Activated CD8-positive, alpha-beta memory T cell treated with anti-CD3 and anti-CD28 coated beads for 36 hours (primary cell): ENCODE measurements at regions not wholly inside any gene's neighbourhood (a gene's known extent, or its start where the extent isn't known, plus 50 kb on each side); places are given as distances from the start of the nearest gene placed in this dataset.

Source experiments
- CTCF ChIA-PET: fragments of 350-600 bp; sonication (Branson Sonifier 250); formaldehyde crosslinking; loops from one replicate; lab custom pipeline; 2021; ENCODE audit warnings: antibody characterized with exemption; lab: Charles Lee
- POLR2A ChIA-PET: fragments of 350-600 bp; sonication (Branson Sonifier 250); formaldehyde crosslinking; loops from one replicate; lab custom pipeline; 2021; ENCODE audit warnings: antibody characterized with exemption; lab: Charles Lee

- CTCF ChIA-PET = no interaction called here
- POLR2A ChIA-PET = no interaction called here
Observed at GRCh38 chr5:168023191-168023590, 268.3 kb upstream of the WWC1 start.

GRCh38 chr5:168024306-168024705, 267.1 kb upstream of the WWC1 start:
- ChIA-PET CTCF (no interaction called here), POLR2A (no interaction called here)

GRCh38 chr5:168027007-168027406, 264.4 kb upstream of the WWC1 start:
- POLR2A ChIA-PET = no interaction called here

GRCh38 chr5:168030912-168031311, 260.5 kb upstream of the WWC1 start:
- ChIA-PET CTCF (no interaction called here), POLR2A (no interaction called here)

More at GRCh38 chr5:168027007-168027406, 264.4 kb upstream of the WWC1 start:
- CTCF ChIA-PET = no interaction called here

GRCh38 chr5:168031614-168032013, 259.8 kb upstream of the WWC1 start:
- CTCF ChIA-PET = no interaction called here
- POLR2A ChIA-PET = no interaction called here

GRCh38 chr5:168039039-168039438, 252.4 kb upstream of the WWC1 start:
- CTCF ChIA-PET = no interaction called here
- POLR2A ChIA-PET = no interaction called here

GRCh38 chr5:168039566-168040248, 251.7 kb upstream of the WWC1 start:
- ChIA-PET CTCF (interaction anchor here (0.5 kb wide), 1 partner anchor 180 kb away, joined by 3 read pairs; no protein-coding TSS in a partner anchor), POLR2A (no interaction called here)

GRCh38 chr5:168041583-168041982, 249.9 kb upstream of the WWC1 start:
- ChIA-PET CTCF (no interaction called here), POLR2A (no interaction called here)

- CTCF ChIA-PET = no interaction called here
- POLR2A ChIA-PET = no interaction called here
Observed at GRCh38 chr5:168042284-168043068, 249.0 kb upstream of the WWC1 start.

- ChIA-PET CTCF (no interaction called here), POLR2A (no interaction called here)
Observed at GRCh38 chr5:168046163-168046562, 245.3 kb upstream of the WWC1 start.

- ChIA-PET CTCF (no interaction called here), POLR2A (no interaction called here)
Observed at GRCh38 chr5:168047043-168047668, 244.3 kb upstream of the WWC1 start.

- ChIA-PET CTCF (no interaction called here), POLR2A (no interaction called here)
Observed at GRCh38 chr5:168047669-168048111, 243.8 kb upstream of the WWC1 start.

- POLR2A ChIA-PET = no interaction called here
- CTCF ChIA-PET = no interaction called here
Observed at GRCh38 chr5:168048486-168048885, 243.0 kb upstream of the WWC1 start.

- CTCF ChIA-PET = no interaction called here
- POLR2A ChIA-PET = no interaction called here
Observed at GRCh38 chr5:168052686-168053085, 238.8 kb upstream of the WWC1 start.

GRCh38 chr5:168054091-168054490, 237.4 kb upstream of the WWC1 start:
- CTCF ChIA-PET = no interaction called here
- POLR2A ChIA-PET = no interaction called here

GRCh38 chr5:168055141-168055683, 236.2 kb upstream of the WWC1 start:
- ChIA-PET POLR2A (no interaction called here), CTCF (no interaction called here)

- ChIA-PET POLR2A (no interaction called here), CTCF (no interaction called here)
Observed at GRCh38 chr5:168055961-168056360, 235.5 kb upstream of the WWC1 start.

GRCh38 chr5:168056499-168057182, 234.8 kb upstream of the WWC1 start:
- POLR2A ChIA-PET = no interaction called here
- CTCF ChIA-PET = no interaction called here

GRCh38 chr5:168057905-168058304, 233.5 kb upstream of the WWC1 start:
- ChIA-PET CTCF (no interaction called here), POLR2A (no interaction called here)

- ChIA-PET POLR2A (no interaction called here), CTCF (no interaction called here)
Observed at GRCh38 chr5:168059131-168059530, 232.3 kb upstream of the WWC1 start.
